ENCODE measurements at regions not wholly inside any gene's neighbourhood (a gene's known extent, or its start where the extent isn't known, plus 50 kb on each side); places are given as distances from the start of the nearest gene placed in this dataset.
A peak's percentile ranks its signal among the peaks of the same experiment; 100 is the strongest.

GRCh38 chrX:109928596-109929335 is 74.1 kb upstream of the TMEM164 start:
- no peak for DNase-seq (ENCODE audit: low read depth, low spot score)

GRCh38 chrX:109931677-109932076 is 71.2 kb upstream of the TMEM164 start:
- DNase-seq (ENCODE audit: low read depth, low spot score), result no peak

GRCh38 chrX:109934434-109934833 is 68.5 kb upstream of the TMEM164 start:
- DNase-seq (ENCODE audit: low read depth, low spot score), result no peak

GRCh38 chrX:109934935-109935334 is 68.0 kb upstream of the TMEM164 start:
- DNase-seq (ENCODE audit: low read depth, low spot score), result peak; percentile 1

- DNase-seq (ENCODE audit: low read depth, low spot score), result no peak
These were observed 66.8 kb upstream of the TMEM164 start for GRCh38 chrX:109936114-109936513.

- DNase-seq (ENCODE audit: low read depth, low spot score), result no peak
These were observed 66.3 kb upstream of the TMEM164 start for GRCh38 chrX:109936598-109936997.

GRCh38 chrX:109939498-109939897 is 63.4 kb upstream of the TMEM164 start:
- no peak for DNase-seq (ENCODE audit: low read depth, low spot score)

GRCh38 chrX:109940411-109940810 is 62.5 kb upstream of the TMEM164 start:
- no peak for DNase-seq (ENCODE audit: low read depth, low spot score)

- DNase-seq (ENCODE audit: low read depth, low spot score), result no peak
These were observed 59.7 kb upstream of the TMEM164 start for GRCh38 chrX:109943092-109943739.

GRCh38 chrX:109943740-109944092 is 59.2 kb upstream of the TMEM164 start:
- DNase-seq (ENCODE audit: low read depth, low spot score), result no peak

- DNase-seq (ENCODE audit: low read depth, low spot score), result no peak
These were observed 50.9 kb upstream of the TMEM164 start for GRCh38 chrX:109952050-109952449.

GRCh38 chrX:109952985-109953905 is 49.7 kb upstream of the TMEM164 start:
- DNase-seq (ENCODE audit: low read depth, low spot score), result no peak

Measured in smooth muscle cell of the brain vasculature (primary cell).